ENCODE measurements at regions not wholly inside any gene's neighbourhood (a gene's known extent, or its start where the extent isn't known, plus 50 kb on each side); places are given as distances from the start of the nearest gene placed in this dataset.

DNA sequence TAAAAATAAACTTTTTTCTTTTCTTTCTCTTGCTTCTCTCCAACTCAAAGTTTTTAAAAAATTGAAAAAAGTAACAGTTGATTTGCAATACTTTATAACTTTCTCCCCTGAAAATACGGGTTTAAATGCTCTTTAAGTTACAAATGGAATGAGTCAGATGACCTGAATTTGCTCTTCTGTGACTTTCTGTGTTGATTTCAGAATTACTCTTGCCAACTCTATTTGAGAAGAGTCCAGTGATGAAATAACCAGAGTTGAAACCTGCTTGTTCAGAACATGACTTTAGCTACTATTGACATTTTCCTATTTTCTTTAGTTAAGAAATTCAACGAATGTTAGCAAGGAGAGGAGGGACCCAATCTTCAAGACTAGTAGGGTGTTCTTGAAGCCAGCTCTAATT lies 146.1 kb upstream of the ZSWIM2 start:
- peak; percentile 84 for DNase-seq (ENCODE audit: low read depth)
- TF ChIP-seq, protein P1, sequence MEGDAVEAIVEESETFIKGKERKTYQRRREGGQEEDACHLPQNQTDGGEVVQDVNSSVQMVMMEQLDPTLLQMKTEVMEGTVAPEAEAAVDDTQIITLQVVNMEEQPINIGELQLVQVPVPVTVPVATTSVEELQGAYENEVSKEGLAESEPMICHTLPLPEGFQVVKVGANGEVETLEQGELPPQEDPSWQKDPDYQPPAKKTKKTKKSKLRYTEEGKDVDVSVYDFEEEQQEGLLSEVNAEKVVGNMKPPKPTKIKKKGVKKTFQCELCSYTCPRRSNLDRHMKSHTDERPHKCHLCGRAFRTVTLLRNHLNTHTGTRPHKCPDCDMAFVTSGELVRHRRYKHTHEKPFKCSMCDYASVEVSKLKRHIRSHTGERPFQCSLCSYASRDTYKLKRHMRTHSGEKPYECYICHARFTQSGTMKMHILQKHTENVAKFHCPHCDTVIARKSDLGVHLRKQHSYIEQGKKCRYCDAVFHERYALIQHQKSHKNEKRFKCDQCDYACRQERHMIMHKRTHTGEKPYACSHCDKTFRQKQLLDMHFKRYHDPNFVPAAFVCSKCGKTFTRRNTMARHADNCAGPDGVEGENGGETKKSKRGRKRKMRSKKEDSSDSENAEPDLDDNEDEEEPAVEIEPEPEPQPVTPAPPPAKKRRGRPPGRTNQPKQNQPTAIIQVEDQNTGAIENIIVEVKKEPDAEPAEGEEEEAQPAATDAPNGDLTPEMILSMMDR (IDR thresholded peaks at IDR 0.05; ENCODE audit: low read length, missing control alignments), result no peak

DNA sequence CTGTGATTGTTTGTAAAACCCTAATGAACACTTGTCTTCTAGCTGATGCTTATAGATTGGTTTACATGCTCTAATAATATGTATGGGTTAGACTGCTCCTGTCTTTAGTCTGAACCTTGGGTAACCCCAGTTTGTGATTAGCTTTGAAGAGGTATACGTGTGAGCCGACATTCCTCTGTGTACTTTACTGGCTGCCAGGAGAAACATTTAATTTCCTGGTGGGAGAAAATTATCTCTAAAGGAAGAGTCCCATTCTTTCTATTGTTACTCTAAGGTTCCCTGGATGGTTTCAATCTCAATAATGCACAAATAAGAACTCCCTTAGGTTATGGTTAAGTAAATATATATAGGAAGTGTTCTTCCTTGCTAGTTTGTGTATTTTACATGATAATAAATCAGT lies 143.6 kb upstream of the ZSWIM2 start:
- H3K4me3 ChIP-seq (replicated peaks; ENCODE audit: low read depth, low read length), result no peak overlapping the region
- TF ChIP-seq, protein P1 (IDR thresholded peaks at IDR 0.05; ENCODE audit: low read length, missing control alignments), result no peak
- DNase-seq (ENCODE audit: low read depth), result peak; percentile 20

More for the DNA sequence above, 146.1 kb upstream of the ZSWIM2 start:
- H3K4me3 ChIP-seq (replicated peaks; ENCODE audit: low read depth, low read length), result no peak overlapping the region

DNA sequence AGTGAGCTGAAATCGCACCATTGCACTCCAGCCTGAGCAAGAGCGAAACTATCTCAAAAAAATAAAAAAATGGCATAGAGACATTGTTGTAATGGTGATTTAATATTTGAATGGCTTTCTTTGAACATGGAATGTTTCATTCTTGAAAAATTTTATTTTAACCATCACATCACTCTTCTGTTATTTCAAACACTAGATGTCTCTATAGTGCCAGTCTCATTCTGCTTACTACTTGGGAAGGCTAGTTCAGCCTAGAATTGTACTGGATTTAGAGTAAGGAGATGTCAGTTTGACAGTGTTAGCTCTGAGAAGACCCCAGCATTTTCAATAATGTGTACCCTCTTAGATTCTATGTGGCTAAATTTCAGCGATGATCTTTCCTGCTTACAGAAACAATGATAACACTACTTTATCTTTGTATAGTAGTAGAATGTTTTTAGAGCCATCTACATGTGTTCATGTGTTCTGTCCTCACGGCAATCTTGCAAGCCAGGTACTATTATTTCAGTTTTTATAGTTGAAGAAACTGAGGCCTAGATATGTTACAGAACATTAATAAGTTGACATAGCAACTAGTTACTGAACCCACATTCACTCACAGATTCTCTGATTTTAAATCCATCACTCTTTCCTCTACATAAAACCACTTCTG lies 142.9 kb upstream of the ZSWIM2 start:
- H3K4me3 ChIP-seq (replicated peaks; ENCODE audit: low read depth, low read length), result no peak overlapping the region
- TF ChIP-seq, protein P1 (IDR thresholded peaks at IDR 0.05; ENCODE audit: low read length, missing control alignments), result peak; percentile 20
- peak; percentile 39 for DNase-seq (ENCODE audit: low read depth)

DNA sequence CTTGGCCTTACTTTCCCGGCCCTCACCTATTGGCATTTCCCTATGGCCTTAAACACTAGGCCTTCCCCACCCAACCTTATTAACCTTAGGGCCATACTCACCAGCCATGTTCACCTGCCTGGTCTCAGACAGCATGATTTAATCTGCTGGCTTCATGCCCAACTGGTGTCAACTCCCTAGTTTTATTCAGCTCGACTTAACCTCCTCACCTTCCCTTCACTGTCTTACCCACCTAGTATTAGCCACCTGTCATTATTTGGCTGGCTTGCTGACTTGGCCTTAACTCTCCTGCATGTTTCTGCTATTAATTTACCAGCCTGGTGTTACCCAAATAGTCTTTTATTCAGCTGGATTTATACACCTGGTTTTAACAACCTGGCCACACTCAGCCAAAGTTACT lies 136.0 kb upstream of the ZSWIM2 start:
- TF ChIP-seq, protein P1 (IDR thresholded peaks at IDR 0.05; ENCODE audit: low read length, missing control alignments), result no peak
- DNase-seq (ENCODE audit: low read depth), result no peak

DNA sequence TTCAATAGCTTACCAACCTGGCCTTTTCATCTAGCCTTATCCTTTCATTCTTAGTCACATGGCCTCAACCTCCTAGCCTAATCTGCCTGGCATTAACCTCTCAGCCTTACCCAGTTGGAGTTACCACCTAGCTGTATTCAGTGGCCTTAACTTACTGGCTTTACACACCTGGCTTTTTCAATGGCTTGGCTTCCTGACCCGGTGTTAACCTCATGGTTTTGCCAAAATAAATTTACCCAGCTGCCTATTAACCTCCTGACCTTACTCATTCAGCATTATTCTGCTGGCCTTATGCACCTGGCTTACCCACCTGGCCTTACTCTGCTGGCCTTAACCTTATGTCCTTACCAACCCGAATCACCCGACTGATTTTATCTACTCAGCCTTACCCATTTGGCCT lies 135.5 kb upstream of the ZSWIM2 start:
- no peak for DNase-seq (ENCODE audit: low read depth)
- no peak overlapping the region for H3K4me3 ChIP-seq (replicated peaks; ENCODE audit: low read depth, low read length)
- TF ChIP-seq, protein P1 (IDR thresholded peaks at IDR 0.05; ENCODE audit: low read length, missing control alignments), result no peak

More for the DNA sequence above, 136.0 kb upstream of the ZSWIM2 start:
- no peak overlapping the region for H3K4me3 ChIP-seq (replicated peaks; ENCODE audit: low read depth, low read length)

DNA sequence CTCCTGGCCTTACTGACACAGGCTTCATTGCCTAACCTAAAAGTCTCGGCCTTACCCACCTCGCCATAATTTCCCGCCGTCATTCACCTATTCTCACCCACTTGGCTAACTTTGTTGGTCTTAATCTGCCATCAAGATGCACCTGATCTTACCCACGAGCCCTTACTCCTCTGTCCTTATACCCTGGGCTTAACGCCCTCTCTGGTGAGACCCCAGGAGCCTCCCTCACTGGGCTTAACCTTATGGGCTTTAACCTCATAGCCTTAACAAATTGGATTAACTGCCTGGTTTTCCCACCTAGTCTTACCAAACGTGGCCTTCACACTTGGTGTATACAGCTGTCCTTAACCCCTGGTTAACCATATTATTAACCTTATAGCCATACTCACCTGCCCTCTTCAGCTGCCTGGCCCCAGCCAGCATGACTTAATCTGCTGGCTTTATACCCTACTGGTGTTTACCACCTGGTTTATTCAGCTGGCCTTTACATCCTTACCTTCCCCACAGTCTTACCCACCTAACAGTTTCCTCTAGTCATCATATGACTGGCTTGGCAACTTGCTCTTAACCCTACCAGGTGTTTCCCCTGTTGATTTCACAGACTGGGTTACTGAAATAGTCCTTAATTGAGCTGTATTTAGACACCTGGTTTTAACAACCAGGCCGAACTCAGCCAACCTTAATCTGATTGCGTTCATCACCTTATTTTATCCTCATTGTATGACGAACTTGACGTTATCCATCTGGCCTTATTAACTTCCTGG lies 132.0 kb upstream of the ZSWIM2 start:
- TF ChIP-seq, protein P1 (IDR thresholded peaks at IDR 0.05; ENCODE audit: low read length, missing control alignments), result no peak
- no peak overlapping the region for H3K4me3 ChIP-seq (replicated peaks; ENCODE audit: low read depth, low read length)
- no peak for DNase-seq (ENCODE audit: low read depth)

All from fibroblast of pulmonary artery (primary cell).